ACC112 (cell line): ENCODE measurements at regions not wholly inside any gene's neighbourhood (a gene's known extent, or its start where the extent isn't known, plus 50 kb on each side); places are given as distances from the start of the nearest gene placed in this dataset.

Experiments used
- H2AFZ ChIP-seq: fragments of 200-600 bp; sonication (generic); one replicate; pipeline ENCODE4 v1.6.0; 2017; ENCODE audit warnings: antibody characterized with exemption, low read length; ENCODE audit not compliant: unreplicated experiment
- H3K27ac ChIP-seq: fragments of 200-600 bp; sonication (generic); 2 replicates; pipeline ENCODE4 v1.5.1; 2014; ENCODE audit warnings: low read depth, mild to moderate bottlenecking, antibody characterized with exemption, low read length, moderate library complexity
- H3K27me3 ChIP-seq: fragments of 200-600 bp; sonication (generic); 2 replicates; pipeline ENCODE4 v1.6.1; 2014; ENCODE audit warnings: mild to moderate bottlenecking, antibody characterized with exemption, low read length, moderate library complexity, mixed read lengths; ENCODE audit not compliant: insufficient read depth
- H3K36me3 ChIP-seq: fragments of 200-600 bp; sonication (generic); 2 replicates; pipeline ENCODE4 v1.6.1; 2016; ENCODE audit warnings: mild to moderate bottlenecking, antibody characterized with exemption, low read length, moderate library complexity, mixed read lengths; ENCODE audit not compliant: insufficient read depth
- H3K4me1 ChIP-seq: fragments of 200-600 bp; sonication (generic); one replicate; pipeline ENCODE4 v1.6.1; 2016; ENCODE audit warnings: low read length, mixed read lengths; ENCODE audit not compliant: insufficient read depth, unreplicated experiment, control insufficient read depth
- H3K4me3 ChIP-seq: fragments of 200-600 bp; sonication (generic); 2 replicates; pipeline ENCODE4 v1.5.1; 2014; ENCODE audit warnings: mild to moderate bottlenecking, low read depth, low read length
- H3K79me2 ChIP-seq: fragments of 200-600 bp; sonication (generic); one replicate; pipeline ENCODE4 v1.6.0; 2016; ENCODE audit warnings: low read length; ENCODE audit not compliant: control insufficient read depth, unreplicated experiment, insufficient read depth

DNA sequence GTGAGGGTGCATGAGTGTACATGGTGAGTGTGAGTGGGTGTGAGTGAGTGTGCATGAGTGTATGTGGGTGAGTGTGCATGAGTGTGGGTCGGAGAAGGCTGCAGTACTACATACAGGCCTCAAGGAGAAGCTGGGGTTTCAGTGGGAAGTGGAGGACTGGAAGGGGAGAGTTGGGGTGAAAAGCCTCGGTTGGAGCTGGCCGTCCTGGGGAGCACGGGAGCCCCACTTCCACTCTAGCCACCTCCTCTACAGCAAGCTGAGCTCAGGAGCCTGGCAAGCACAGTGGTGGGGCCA lies 68.7 kb upstream of the HPCAL1 start:
- Histone ChIP-seq H3K27ac (no peak overlapping the region), H3K4me3 (no peak overlapping the region), H3K4me1 (peaks cover 8% of the 10 kb centered on the region), H3K27me3 (peaks cover 11% of the 10 kb centered on the region), H3K36me3 (no peaks in the 10 kb centered on the region), H3K79me2 (no peaks in the 10 kb centered on the region), H2AFZ (no peak overlapping the region)

DNA sequence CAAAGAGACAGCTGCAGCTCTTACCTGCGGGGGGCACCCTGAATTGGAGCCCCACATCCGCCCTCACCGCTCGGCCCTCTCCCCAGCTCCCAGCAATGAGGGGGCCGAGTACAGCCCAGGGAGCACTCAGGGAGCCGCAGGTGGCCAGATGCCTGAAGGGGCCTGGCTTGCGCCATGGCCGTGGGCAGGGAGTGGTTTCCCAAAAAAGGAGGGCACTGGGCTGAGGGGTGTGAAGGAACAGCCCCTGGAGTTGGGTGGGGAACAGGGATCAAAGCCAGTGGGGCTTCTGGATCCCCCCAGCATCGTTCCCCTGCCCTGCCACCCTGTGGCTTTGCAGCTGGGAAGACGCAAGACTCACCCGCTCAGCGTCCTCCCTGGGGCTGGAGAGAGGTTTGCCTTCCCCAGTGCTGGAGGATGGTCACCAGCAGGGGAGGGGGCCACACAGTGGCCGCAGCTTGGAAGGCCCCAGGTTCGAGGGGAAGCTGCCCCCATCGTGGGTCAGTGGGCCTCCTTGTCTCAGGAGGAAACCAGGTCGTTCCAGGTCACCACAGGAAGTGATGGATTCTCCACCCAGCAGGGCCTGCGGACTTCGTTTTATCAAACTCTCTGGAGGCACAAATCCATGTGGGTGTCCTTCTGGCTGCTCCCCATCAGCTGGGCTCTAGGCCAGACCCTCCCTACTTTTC lies 68.2 kb upstream of the HPCAL1 start:
- peaks cover 8% of the 10 kb centered on the region for H3K4me1 ChIP-seq
- H3K36me3 ChIP-seq, result no peaks in the 10 kb centered on the region
- H3K27ac ChIP-seq, result no peak overlapping the region
- H3K4me3 ChIP-seq, result no peak overlapping the region
- no peak overlapping the region for H2AFZ ChIP-seq
- H3K79me2 ChIP-seq, result no peaks in the 10 kb centered on the region
- peaks cover 11% of the 10 kb centered on the region for H3K27me3 ChIP-seq

DNA sequence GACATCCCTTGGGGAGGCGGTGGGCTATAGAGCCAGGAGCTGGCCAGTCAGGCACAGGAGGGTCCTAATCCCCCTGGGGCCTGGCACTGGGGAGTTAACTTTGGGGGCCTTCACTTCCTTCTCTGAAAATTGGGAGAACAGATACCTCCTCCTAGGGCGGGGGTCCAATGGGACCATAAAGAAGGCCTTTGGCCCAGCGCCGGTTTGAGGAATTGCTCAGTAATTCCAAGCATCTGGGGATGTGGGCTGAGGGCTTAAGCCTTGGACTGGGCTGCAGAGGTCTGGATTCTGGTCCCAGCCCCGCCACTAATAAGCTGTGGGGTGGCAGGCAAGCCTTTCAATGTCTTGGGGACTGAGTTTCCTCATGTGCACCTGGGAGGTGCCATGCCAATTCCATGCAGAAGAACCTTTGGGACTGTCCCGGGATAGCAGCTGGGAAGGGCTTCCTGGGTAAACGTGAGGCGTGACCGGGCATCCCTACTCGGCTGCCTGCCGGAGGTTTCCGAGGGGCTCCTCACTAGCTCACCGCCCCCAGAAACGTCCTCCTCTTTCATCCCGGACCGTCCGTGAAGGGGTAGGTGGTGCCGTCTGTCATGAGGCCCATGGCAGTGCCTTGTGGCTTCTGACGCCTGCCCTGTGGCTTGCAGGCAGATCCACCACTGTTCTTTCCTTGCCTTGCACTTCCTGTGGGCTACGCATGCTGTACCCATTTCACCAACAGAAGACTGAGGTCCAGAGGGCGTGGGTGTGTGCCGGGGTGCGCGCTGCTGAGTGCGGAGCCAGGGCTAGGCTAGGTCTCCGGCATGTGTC lies 67.4 kb upstream of the HPCAL1 start:
- Histone ChIP-seq H2AFZ (no peak overlapping the region), H3K27me3 (peaks cover 11% of the 10 kb centered on the region), H3K27ac (no peak overlapping the region), H3K79me2 (no peaks in the 10 kb centered on the region), H3K36me3 (no peaks in the 10 kb centered on the region), H3K4me3 (no peak overlapping the region), H3K4me1 (peaks cover 8% of the 10 kb centered on the region)

DNA sequence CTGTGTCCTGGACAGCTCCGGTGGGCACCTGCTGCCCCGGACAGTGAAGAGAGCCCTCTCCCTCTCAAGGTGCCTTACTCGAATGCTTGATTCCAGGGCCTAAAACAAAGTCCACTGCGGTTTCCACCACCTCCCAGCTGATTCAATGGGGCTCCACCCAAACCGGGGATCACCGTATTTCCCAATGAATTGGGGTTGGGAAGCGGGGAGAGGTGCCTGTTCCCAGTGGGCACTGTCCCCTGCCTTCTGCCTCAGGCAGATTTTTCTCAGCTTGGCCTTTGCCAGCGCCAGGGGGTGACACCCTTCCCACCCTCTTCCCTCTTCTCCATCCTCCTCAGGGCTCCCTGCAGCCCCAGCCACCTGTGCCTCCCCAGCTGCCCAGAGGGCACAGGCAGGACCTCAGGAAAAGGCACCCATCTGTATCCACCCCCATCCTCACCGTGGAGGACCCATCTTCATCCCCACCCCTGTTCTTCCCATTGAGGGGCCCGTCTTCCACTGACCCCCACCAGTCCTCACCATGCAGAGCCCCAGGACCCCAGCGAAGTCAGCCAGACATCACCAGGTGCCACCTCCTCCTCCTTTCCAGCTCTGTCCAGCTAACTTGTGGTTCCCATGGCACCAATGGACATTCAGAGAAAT lies 66.7 kb upstream of the HPCAL1 start:
- no peaks in the 10 kb centered on the region for H3K79me2 ChIP-seq
- no peak overlapping the region for H3K27ac ChIP-seq
- H3K36me3 ChIP-seq, result no peaks in the 10 kb centered on the region
- H2AFZ ChIP-seq, result no peak overlapping the region
- peaks cover 11% of the 10 kb centered on the region for H3K27me3 ChIP-seq
- no peak overlapping the region for H3K4me3 ChIP-seq
- peaks cover 8% of the 10 kb centered on the region for H3K4me1 ChIP-seq

DNA sequence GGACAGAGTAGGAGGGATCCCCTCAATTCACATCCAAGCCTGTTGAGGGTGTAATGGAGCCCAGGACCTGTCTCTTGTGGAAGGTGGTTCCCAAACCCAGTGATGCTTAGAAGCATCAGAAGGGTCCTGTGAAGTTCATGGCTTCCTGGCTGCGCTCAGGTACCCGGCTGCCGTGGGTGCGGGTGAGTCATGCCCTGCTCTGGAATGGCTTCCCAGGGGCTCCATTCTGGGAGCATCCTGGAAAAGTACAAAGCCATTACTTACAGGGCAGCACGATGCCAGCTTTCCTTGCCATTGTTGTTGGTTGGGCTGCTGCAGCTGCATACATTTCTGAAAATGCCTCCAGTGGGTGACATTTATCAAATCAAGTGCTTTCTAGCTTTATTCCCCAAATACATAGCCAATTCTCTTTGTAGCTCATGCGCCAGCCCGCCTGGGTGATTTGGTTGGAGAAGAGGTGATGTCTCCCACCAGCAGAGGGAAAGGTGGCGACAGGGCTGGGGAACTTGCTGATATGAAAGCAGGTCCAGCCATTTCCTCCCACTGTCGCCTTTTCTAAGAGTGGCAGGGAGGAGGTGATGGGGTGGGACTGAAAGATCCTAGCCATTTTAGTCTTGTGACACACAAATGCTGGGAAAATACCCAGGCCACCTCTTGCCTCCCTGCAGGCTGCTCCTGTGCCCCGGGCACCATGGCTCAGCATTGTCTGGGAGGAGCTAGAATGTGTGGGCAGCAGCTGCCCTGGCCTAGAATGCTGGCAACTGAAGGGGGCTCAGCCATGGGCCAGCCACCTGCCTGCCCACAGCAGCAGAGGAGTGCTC lies 65.9 kb upstream of the HPCAL1 start:
- H3K36me3 ChIP-seq, result no peaks in the 10 kb centered on the region
- no peak overlapping the region for H3K4me3 ChIP-seq
- peaks cover 8% of the 10 kb centered on the region for H3K4me1 ChIP-seq
- peaks cover 11% of the 10 kb centered on the region for H3K27me3 ChIP-seq
- H2AFZ ChIP-seq, result no peak overlapping the region
- no peak overlapping the region for H3K27ac ChIP-seq
- H3K79me2 ChIP-seq, result no peaks in the 10 kb centered on the region

DNA sequence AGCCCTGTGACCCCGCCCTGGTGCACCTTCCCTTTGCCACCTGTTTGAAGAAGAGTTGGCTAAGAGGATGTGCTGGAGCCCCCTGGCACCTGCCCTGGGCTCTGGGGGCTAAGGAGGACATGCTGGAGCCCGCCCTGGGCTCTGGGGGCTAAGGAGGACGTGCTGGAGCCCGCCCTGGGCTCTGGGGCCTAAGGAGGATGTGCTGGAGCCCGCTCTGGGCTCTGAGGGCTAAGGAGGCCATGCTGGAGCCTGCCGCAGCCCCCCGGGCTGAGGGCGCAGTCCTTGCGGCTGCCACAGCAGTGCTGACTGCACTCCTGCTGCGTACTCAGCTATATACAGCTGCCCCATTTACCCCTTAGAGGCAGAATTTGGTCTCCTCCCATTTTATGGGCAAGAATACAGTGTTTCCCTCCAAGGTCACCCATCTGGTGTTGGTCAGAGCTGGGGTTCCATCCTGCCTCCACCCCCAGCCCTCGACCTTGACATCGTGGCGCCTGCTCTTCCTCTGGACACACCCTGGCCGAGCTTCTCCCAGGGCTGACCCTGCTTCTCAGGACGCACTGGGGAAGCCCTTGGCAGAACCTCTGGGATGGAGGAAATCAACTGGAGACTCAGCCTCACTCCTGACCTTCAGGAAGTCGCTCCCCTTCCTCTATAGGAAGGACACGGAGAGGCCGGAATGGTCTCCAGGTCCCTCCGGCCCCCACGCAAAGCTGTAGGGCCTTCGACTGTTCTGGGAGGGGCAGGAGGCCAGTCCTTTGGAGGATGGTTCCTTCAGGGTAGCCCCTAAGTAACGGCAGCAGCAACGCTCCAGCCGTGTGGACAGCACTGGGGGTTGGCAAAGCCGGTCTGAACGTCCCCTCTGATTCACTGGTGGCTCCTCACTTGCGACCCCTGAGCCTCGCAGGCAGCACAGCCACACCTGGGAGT lies 65.0 kb upstream of the HPCAL1 start:
- H3K4me3 ChIP-seq, result no peak overlapping the region
- H2AFZ ChIP-seq, result no peak overlapping the region
- no peaks in the 10 kb centered on the region for H3K79me2 ChIP-seq
- H3K4me1 ChIP-seq, result peaks cover 8% of the 10 kb centered on the region
- H3K27ac ChIP-seq, result no peak overlapping the region
- no peaks in the 10 kb centered on the region for H3K36me3 ChIP-seq
- H3K27me3 ChIP-seq, result peaks cover 11% of the 10 kb centered on the region

DNA sequence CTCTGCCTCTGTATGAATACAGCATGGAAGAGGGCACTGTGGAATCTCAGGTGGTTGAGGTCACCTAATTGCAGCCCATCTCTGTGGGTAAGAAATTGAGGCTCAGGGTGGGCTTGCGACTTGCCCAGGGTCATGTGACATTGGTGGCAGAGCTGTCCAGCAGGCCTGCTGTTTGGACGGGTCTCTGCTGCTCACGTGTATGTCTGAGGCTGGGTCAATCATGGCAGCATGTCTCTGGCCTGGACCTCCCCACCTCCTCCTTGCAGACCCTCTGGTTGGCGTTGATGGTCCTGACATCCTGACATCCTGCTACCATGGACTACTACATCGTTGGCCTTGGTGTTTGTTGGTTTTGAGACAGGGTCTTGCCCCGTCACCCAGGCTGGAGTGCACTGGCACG lies 64.3 kb upstream of the HPCAL1 start:
- H3K27ac ChIP-seq, result no peak overlapping the region
- no peak overlapping the region for H3K4me3 ChIP-seq
- no peaks in the 10 kb centered on the region for H3K36me3 ChIP-seq
- peaks cover 11% of the 10 kb centered on the region for H3K27me3 ChIP-seq
- no peak overlapping the region for H2AFZ ChIP-seq
- no peaks in the 10 kb centered on the region for H3K79me2 ChIP-seq
- peaks cover 8% of the 10 kb centered on the region for H3K4me1 ChIP-seq

DNA sequence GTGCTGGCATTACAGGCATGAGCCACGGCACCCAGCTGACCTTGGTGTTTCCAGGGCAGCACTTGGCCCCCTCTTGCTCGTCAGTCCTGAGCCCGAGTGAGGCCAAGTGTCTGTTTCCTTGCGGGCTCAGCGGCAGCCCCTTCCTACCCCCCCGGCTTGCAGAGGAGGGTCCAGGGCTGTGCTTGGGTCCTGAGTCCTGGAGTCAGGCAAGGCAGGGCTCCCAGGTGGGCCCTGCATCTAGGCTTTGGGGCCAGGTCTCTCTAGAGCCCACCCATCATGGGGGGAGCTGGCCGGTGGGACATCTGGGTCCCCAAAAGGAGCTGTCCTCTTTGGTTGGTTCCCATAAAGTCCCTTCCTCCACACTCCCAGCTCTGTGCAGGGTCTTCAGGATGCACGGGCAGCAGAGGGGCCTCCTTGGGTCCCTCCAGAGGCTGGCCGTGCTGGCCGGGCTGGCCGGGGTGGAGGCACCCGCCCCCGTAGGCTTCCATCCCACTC lies 63.7 kb upstream of the HPCAL1 start:
- H3K36me3 ChIP-seq, result no peaks in the 10 kb centered on the region
- H3K79me2 ChIP-seq, result no peaks in the 10 kb centered on the region
- peaks cover 11% of the 10 kb centered on the region for H3K27me3 ChIP-seq
- no peak overlapping the region for H2AFZ ChIP-seq
- H3K27ac ChIP-seq, result no peak overlapping the region
- peaks cover 8% of the 10 kb centered on the region for H3K4me1 ChIP-seq
- H3K4me3 ChIP-seq, result no peak overlapping the region

DNA sequence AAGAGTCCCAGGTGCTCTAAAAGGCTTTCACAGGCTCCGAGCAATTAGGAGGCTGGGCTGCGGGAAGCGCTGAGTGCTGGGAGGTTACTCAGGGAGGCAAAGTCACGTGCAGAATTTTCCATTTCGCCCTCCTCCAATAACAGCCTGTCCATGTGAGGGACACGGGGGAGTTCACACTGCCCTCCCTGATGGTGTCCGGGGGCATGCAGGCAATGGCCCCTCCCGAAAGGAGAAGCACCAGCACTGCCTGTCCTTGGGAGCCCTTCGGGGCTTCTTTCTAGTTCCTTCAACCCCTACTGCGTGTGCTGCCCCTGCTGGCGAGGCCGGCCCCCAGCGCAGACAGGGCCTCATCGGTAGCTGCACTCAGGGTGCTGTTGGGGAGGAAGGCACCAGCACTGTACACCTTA lies 63.1 kb upstream of the HPCAL1 start:
- peaks cover 14% of the 10 kb centered on the region for H3K27me3 ChIP-seq
- H3K36me3 ChIP-seq, result no peaks in the 10 kb centered on the region
- no peak overlapping the region for H3K27ac ChIP-seq
- no peak overlapping the region for H2AFZ ChIP-seq
- H3K4me1 ChIP-seq, result peaks cover 8% of the 10 kb centered on the region
- no peaks in the 10 kb centered on the region for H3K79me2 ChIP-seq
- no peak overlapping the region for H3K4me3 ChIP-seq
